ENCODE measurements at regions not wholly inside any gene's neighbourhood (a gene's known extent, or its start where the extent isn't known, plus 50 kb on each side); places are given as distances from the start of the nearest gene placed in this dataset.

- H3K9me3 ChIP-seq (replicated peaks in 1 of 3), result no peaks in the 10 kb centered on the region
- TF ChIP-seq CTCF (IDR thresholded peaks at IDR 0.05), result no peak
- no peak for TF ChIP-seq POLR2A (IDR thresholded peaks at IDR 0.05)
Observed at GRCh38 chr5:162870966-162871365, 566.4 kb upstream of the CCNG1 start.

DNA sequence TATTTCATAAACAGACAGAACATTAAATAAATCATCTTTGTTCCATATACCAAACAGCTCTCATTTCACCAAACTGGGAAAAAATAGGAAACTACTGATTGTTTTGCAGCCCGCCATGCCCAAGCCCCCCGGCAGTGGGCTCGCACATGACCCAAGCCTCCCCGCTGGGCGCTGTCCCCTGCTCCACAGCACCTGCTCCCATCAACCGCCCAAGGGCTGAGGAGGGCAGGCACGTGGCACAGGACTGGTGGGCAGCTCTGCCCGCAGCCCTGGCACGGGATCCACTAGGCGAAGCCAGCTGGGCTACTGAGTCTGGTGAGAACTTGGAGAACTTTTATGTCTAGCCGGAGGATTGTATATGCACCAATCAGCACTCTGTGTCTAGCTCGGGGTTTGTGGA is 554.8 kb upstream of the CCNG1 start:
- Histone ChIP-seq H3K9me3 (replicated peaks in 1 of 3) (no peaks in the 10 kb centered on the region), H3K4me1 (replicated peaks in 1 of 2) (no peaks in the 10 kb centered on the region), H3K4me3 (no peak overlapping the region), H3K27me3 (no peaks in the 10 kb centered on the region), H3K27ac (no peak overlapping the region), H3K36me3 (replicated peaks in 1 of 2) (no peaks in the 10 kb centered on the region)
- WGBS, 4 donors, result 89 to 92% (median 90%) methylated on average over 8 to 12 of the region's 12 CpGs
- no peak for DNase-seq
- TF ChIP-seq CTCF (IDR thresholded peaks at IDR 0.05), result no peak
- no peak for TF ChIP-seq POLR2A (IDR thresholded peaks at IDR 0.05)
- intact Hi-C loops (cut with DNase I), result no loop called here

More at GRCh38 chr5:162870966-162871365, 566.4 kb upstream of the CCNG1 start:
- no peaks in the 10 kb centered on the region for H3K4me1 ChIP-seq (replicated peaks in 1 of 2)
- no peak overlapping the region for H3K4me3 ChIP-seq
- no peak overlapping the region for H3K27ac ChIP-seq
- intact Hi-C loops (cut with DNase I), result no loop called here
- H3K36me3 ChIP-seq (replicated peaks in 1 of 2), result no peaks in the 10 kb centered on the region
- DNase-seq, result no peak
- H3K27me3 ChIP-seq, result no peaks in the 10 kb centered on the region

DNA sequence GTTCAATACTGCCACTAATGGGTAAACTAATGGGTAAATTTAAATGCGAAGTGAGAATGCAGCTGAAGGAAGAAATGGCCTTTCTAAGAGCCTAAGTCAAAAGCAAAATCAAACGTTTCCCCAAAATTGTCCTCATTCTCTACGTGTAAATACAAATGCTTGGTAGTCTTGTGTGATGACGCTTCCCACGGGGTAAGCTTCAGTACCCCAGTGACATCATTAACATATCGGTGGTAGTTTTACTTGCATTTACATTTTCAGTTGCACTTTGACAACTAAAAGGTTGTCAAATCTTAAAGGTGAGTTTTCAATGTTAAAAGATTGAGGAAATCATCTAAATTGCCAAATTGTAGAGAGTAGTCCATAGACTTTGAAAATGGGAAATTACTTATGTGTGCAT is 550.7 kb upstream of the CCNG1 start:
- Histone ChIP-seq H3K36me3 (replicated peaks in 1 of 2) (no peaks in the 10 kb centered on the region), H3K9me3 (replicated peaks in 1 of 3) (no peaks in the 10 kb centered on the region), H3K27ac (no peak overlapping the region), H3K4me1 (replicated peaks in 1 of 2) (no peaks in the 10 kb centered on the region), H3K27me3 (no peaks in the 10 kb centered on the region), H3K4me3 (no peak overlapping the region)
- no peak for TF ChIP-seq CTCF (IDR thresholded peaks at IDR 0.05)
- TF ChIP-seq POLR2A (IDR thresholded peaks at IDR 0.05), result no peak
- intact Hi-C loops (cut with DNase I), result no loop called here
- WGBS, 4 donors, result 48 to 61% (median 52%) methylated on average over 6 of the region's 6 CpGs
- no peak for DNase-seq

DNA sequence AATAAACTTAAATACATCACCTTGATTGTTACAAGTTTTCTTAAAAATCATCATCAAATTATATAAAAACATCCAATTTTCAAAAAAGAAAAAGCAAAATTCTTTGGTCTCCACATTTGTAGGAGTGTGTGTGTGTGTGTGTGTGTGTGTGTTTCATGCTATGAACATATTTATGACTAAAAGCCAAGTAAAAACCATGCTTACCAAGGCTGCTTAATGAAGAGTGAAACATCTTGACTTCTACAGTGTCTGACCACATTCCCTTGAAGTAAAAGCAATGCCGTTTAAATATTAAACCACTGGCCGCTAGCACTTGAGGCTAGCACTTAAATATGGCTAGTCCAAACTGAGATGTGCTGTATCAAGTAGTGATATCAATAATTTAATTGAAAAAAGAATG is 549.1 kb upstream of the CCNG1 start:
- intact Hi-C loops (cut with DNase I), result no loop called here
- Histone ChIP-seq H3K27ac (no peak overlapping the region), H3K9me3 (replicated peaks in 1 of 3) (no peaks in the 10 kb centered on the region), H3K27me3 (no peaks in the 10 kb centered on the region), H3K4me3 (no peak overlapping the region), H3K36me3 (replicated peaks in 1 of 2) (no peaks in the 10 kb centered on the region), H3K4me1 (replicated peaks in 1 of 2) (no peaks in the 10 kb centered on the region)
- 90 to 95% (median 93%) methylated on average over 2 of the region's 2 CpGs for WGBS, 4 donors
- no peak for TF ChIP-seq POLR2A (IDR thresholded peaks at IDR 0.05)
- TF ChIP-seq CTCF (IDR thresholded peaks at IDR 0.05), result no peak
- DNase-seq, result no peak

All from adrenal gland (tissue), 9 donors.